TTC549 (cell line): ENCODE measurements at regions not wholly inside any gene's neighbourhood (a gene's known extent, or its start where the extent isn't known, plus 50 kb on each side); places are given as distances from the start of the nearest gene placed in this dataset.

Experiments
- FAIRE-seq: peaks from 2 replicates; lab custom pipeline; 2012; peaks lifted over from hg19 to GRCh38; lab: Jason Lieb, UNC

DNA sequence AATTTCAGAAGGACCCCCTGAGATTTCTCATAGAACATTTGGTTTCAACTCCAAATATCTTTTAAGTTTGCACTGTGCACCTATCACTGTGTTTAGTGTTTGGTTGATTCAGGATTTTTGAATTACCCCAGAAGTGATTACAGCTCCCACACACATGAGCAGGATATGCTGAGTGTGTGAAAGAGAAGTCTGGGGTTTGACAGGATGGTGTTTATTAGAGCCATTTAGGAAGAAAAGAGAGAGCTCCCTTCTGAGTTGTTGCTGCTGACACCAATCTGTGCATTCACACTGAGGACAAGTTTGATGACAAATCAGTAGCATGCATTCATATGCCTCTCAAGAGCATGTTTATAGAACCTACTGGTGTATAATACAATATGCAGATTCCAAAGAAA, 118.1 kb downstream of the RPL22L1 start:
- FAIRE-seq = no peak

DNA sequence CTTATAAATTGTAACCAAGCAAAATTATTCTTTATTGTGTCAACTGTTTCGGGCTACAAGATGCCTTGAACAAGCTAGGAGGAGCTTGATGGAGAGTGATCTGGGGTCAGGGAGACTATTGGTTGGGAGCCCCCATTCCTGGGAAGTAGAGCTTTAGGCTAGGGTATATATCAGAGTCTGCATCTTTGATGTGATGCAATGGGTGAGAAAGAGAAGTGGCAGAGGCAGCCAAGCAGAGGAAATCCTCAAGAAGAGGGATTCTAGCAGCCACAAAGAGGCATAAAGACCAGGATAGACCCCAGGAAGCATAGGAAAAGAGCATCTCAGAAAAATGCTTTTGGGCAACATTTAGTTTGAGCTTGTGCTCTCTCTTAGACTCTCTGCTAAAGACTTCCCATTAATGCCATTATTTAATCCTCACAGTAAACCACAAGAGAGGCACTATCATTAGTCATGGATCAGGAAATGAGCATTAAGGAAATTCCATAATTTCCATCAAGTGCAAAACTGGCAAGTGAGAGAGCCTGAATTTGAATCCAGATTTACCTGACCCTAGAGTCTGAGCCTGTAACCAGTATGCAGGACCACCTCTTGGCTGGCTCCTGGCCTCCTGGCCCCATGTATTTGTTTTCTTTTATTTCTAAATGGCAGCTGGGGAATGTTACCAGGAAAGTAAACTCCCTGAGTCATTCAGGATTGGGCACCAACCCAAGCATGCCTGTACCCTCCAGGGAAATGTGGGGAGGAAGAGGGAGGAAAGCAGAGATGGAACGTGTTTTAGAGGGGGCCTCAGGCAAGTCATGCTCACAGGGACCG, 118.7 kb downstream of the RPL22L1 start:
- no peak for FAIRE-seq

- FAIRE-seq = no peak
Measured at GRCh38 chr3:170750478-170750830, 119.5 kb downstream of the RPL22L1 start.

DNA sequence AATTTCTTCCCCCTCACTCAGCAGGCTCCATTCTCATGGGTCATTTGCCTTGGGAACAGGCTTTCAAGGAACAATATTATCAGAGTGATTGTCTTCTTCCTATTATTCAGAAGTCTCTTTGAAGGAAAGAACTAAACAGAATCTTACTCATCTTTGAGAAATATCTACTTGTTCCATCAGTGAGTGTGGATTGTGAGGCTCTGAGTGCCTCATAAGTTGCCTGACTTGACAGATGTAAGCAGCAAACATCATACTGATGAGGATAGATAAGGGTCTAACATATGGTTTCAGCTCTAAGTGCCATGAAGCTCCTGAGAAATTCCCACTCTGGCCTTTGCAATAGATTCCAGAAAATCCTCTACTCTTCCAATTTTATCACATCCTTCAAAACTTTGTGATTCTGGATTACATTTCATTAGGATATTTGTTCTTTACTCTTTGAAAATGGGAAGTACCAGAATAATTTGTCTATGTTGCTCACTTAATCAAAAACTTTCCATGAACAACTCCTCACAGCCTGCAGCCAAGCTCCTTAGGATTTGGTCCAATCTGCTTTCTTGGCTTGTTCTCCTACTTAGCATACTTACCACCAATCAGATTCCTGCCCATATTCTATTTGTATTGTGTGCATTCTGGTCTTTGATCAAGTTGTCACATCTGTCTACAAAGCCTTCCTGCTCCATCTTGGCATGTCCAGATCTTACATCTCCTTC, 120.1 kb downstream of the RPL22L1 start:
- no peak for FAIRE-seq

DNA sequence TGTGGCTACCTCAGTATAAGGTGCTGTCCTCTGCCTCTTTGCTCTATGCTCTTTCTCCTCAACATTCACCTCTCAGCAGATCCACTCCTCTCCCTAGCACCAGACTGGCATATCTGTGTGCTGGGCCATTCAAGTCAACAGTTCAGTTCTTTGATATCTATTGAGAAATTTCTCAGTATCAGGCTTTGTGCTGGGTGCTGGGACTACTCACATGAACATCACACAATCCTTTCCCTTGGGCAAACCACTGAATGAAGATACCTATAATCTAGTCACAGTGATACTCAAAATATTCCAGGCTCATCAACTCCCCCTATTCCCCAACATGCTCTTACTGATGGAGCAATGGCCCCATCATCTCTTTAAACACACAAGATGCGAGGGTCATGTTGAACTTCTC, 120.8 kb downstream of the RPL22L1 start:
- FAIRE-seq = no peak

GRCh38 chr3:170746175-170746942, 123.6 kb downstream of the RPL22L1 start:
- no peak for FAIRE-seq

DNA sequence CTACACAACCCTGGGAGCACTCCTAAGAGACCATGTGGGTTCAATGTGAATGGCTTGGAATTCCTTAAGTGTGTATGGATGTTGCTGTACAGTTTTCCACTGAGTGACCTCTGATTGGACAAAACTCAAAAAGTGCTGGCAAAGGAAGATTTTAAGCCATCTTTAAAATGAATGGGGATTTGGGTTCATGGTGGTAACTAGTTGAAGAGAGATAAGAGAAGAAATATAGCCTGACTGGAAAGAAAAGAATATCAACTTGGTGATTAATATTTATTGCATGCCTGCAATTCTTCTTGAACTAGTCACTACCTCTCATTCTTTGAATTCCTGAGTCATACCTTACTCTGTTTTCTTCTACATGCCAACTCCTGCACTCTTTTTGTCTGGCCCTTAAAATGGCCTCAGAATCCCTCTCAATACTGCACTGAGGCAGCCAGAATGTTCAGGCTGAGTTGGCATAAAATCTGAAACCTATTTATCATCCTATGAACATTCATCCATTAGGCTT, 124.7 kb downstream of the RPL22L1 start:
- FAIRE-seq = no peak

DNA sequence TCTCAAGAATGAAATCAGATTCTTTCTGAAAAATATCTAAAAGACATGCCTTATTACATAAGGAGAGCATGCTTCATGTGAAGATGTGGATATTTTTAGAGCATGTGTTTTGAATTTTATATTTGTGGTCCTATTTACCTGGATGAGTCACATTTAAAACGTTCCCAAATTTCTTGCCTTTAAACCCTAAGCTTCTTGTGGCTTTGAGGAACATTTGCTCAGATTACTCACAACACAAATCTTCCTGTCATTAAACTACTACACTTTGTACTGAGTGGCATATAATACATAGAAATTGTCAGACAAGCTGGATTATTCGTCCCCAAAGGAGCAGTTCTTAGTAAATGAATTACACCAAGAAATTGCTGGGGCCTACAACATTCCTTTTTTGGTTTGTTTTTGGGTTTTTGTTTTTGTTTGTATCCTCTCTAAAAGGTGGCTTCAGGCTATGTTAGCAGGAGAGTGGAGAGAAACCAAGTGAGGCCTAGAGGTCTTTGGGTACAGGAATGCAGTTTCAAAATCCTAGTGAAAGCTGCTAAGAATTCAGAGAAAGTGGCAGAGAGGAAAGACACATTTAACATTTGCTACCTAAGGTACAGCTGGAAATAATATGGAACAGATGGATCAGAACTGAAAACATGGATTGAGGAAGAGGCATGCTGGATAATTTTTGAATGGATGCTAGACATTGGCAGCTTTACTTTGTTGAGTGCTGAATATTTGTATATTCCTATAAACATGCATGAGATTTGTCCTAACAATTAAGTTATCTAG, 128.1 kb downstream of the RPL22L1 start:
- no peak for FAIRE-seq

GRCh38 chr3:170740726-170741591, 129.0 kb downstream of the RPL22L1 start:
- FAIRE-seq = no peak

DNA sequence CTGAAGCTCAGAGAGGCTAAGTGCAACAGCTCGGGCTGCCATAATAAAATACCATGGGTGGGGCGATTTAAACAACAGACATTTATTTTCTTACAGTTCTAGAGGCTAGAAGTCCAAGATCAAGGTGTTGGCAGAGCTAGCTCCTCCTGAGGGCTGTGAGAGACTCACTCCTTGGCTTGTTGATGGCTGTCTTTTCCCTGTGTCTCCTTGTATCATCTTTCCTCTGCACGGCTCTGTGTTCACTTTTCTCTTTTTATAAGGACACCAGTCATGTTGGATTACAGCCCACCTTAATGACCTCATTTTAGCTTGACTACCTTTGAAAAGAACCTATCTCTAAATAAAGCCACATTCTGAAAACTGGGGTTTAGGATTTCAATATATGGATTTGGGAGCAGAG, 129.7 kb downstream of the RPL22L1 start:
- no peak for FAIRE-seq

DNA sequence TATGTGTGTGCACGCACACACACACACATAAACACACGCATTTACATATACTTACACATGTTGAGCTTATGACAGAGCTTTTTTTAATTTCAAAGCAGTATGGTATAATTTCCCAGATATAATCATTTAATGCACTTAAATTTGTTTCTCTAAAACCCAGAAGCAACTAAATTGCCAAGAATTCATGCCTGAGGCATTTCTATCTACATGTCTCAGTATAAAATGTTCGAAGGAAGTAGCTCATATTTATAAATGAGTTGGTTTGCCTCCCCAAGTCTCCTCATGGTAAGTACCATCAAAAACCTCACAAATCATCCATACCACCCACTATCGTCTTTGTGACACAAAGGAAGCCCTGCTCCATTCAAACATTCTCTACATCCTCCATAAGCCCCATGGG, 130.6 kb downstream of the RPL22L1 start:
- FAIRE-seq = no peak

- no peak for FAIRE-seq
Measured at GRCh38 chr3:170738766-170739165, 131.2 kb downstream of the RPL22L1 start.

DNA sequence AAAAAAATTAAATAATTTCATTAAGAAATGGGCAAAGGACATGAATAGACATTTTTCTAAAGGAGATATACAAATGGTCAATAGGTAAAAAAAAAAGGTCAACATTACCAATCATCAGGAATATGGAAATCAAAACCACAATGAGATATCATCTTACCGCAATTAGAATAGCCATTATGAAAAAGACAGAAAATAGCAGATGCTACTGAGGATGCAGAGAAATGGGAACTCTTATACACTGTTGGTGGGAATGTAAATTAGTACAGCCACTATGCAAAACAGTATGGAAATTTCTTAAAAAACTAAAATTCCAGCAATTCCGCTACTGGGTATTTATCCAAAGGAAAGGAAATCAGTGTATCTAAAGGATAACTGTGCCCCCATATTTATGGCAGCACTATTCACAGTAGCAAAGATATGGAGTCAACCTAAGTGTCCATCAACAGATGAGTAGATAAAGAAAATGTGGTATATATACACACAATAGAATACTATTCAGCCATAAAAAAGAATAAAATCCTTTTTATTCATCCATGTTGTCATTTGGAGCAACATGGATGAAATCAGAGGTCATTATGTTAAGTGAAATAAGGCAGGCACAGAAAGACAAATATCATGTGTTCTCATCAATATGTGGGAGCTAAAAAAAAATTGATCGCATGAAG, 132.4 kb downstream of the RPL22L1 start:
- FAIRE-seq = no peak

- FAIRE-seq = no peak
Measured at GRCh38 chr3:170735821-170736220, 134.2 kb downstream of the RPL22L1 start.

DNA sequence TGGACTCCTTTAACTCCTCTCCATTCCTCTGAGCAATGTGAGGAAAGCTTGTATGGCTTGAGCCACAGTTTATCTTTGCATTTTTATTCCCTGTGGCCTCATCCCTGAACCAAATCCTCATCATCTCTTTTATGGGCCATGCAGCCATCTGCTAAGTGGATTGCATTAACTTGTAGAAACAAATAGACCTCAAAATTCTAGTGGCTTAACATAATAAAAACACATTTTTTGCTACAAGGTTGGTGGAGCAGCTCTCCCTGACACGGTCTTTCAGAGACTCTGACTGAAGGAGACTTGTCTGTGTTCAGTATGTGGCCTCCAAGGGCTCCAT, 135.3 kb downstream of the RPL22L1 start:
- no peak for FAIRE-seq

DNA sequence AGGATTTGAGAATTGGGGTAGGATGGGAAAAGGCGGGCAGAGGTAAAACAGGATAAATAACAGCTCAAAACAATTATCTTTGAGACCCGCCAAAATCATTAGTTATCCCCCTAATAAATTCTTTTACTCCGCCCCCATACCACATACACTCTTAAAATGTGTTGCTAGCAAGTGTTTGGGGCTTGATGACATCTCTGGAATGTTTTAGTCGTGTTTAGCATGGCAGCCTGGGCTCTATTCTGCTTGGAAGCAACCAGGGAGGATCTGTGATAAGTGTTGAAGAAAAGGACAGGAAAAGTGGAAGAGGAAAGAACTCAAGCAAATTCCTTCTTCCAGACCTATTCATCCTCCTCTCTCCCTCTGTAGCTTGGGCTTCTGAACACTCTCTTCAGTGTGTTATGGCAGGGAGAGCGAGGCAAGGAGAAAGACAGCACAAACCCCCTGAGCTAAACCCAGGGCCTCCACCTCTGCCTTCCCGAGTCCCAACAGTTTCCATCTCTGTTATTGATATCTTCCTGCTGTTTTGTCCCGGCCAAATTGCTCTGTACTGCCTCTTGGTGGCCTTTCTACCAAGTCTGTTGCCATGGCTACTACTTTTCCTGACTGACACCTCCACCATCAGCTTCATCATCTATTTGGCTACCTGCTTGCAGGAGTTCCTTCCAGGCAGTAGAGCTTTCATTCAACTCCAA, 135.8 kb downstream of the RPL22L1 start:
- no peak for FAIRE-seq

DNA sequence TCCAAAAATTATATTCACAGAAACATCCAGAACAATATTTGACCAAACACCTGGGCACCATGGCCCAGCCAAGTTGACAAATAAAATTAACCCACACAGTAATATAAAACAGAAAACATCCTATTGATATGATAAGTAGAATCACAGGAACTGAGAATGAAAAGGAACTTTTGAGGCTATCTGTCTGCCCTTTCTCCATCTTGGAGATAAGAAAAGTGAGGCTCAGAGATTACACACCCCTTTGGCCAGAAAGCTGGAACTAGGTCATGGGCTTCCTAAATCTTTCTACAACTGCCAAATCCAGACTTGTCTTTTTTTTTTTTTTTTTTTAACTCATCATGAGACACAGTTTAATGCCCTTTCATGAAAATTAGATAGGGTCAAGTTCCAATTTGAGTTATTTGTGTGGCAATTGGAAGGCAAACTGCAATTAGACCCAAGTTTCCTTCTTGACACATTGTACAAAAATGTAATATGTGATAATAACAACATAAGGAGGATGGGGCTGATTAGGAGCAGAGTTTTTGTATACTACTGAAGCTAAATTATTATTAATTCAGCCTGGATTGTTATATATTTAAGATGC, 137.2 kb downstream of the RPL22L1 start:
- FAIRE-seq = no peak

DNA sequence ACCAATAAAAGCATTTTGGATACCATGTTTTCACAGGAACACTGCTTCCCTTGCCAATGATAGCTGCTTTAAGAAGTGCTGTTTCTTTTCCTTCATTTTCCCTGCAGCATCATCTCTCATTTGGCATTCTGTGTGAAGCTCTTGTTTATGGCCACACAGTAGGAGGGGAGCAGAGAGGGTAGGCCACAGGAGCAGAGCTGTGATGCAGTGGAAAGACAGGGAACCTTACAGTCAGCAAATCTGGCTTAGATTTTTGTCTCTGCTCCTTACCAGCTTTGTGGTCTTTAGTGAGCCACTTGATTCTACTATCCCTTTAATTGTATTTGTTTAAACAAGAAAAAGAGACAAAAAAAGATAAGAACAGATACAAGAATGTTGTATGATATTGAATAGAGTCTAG, 138.7 kb downstream of the RPL22L1 start:
- FAIRE-seq = no peak

DNA sequence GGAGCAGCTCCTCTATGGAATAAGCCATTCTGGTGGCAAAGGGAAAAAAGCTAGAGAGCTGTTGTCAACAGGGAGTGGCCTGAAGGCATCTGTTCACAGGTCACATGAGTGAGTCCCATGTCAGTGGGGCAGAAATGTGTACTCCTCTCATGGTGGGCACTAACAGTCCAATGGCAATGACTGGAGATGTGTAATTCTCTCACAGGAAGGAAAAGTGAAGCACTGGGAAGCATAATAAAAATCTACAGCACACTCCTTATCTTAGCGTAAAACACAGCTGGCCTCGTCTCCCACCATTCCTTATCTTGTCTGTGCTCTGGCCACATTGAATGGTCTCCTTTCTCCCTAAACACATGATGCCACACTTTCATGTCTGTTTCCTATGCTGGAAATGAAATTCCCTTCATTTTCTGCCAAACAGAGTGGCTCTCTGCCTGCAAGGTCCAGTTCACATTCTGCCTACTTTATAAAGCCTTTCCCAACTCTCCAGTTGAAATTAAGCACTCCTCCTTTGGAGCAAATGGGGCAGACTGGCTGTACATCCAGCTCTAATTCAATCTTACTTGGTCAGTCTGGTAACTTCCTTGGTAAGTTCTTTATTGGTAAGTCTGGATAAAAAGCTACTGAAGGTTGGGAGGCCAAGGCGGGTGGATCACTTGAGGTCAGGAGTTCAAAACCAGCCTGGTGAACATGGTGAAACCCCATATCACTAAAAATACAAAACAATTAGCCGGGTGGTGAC, 139.8 kb downstream of the RPL22L1 start:
- no peak for FAIRE-seq
